Right lobe of liver (tissue), 6 donors: ENCODE measurements at regions not wholly inside any gene's neighbourhood (a gene's known extent, or its start where the extent isn't known, plus 50 kb on each side); places are given as distances from the start of the nearest gene placed in this dataset.

Experiments used
- ATAC-seq, 4 donors: fragments of 200-7000 bp; cut with Tn5 transposase; one replicate each; pipeline ENCODE4 v1.9.1; 2020; ENCODE audit warnings: mild to moderate bottlenecking in 4 of 4, moderate library complexity in 4 of 4
- DNase-seq, 3 donors: peaks; one replicate each; pipeline ENCODE4 v3.0.0-alpha.2; 2020
- H3K27ac ChIP-seq, 3 donors: fragments of 200-600 bp; one replicate each; pipeline ENCODE4 v1.8.0; 2022
- H3K27me3 ChIP-seq, 2 donors: fragments of 200-600 bp; one replicate each; pipeline ENCODE4 v1.8.0; 2022
- H3K36me3 ChIP-seq, 4 donors: fragments of 200-600 bp; sonication (generic) in 1 of 4; one replicate each; pipeline versions ENCODE4 v1.5.1 to v1.8.0; 2017 to 2022; ENCODE audit warnings: control low read depth in 1 of 4
- H3K4me1 ChIP-seq, 4 donors: fragments of 200-600 bp; sonication (generic) in 1 of 4; one replicate each; pipeline versions ENCODE4 v1.5.1 to v1.8.0; 2017 to 2022; ENCODE audit warnings: control low read depth in 1 of 4
- H3K4me3 ChIP-seq, 3 donors: fragments of 200-600 bp; one replicate each; pipeline ENCODE4 v1.8.0; 2022
- H3K9me3 ChIP-seq, 4 donors: fragments of 200-600 bp; sonication (generic) in 1 of 4; one replicate each; pipeline versions ENCODE4 v1.5.1 to v1.8.0; 2017 to 2022; ENCODE audit warnings: control low read depth in 1 of 4
- POLR2A ChIP-seq: fragments of 450-650 bp; IDR thresholded peaks from one replicate; pipeline ENCODE4 v1.6.1; 2017; ENCODE audit warnings: antibody characterized with exemption, mild to moderate bottlenecking
- WGBS: methylation state at CpG from one replicate; pipeline ENCODE4 v1.1.6; 2018; ENCODE audit warnings: low coverage, low lambda C conversion rate; ENCODE audit not compliant: insufficient coverage; ENCODE audit errors: missing lambda C conversion rate; 5-methylcytosine and 5-hydroxymethylcytosine counted together
- intact Hi-C, 2 donors: fragments of 100-400 bp; cut with DNase I; formaldehyde crosslinking; loops; one replicate each; pipeline versions ENCODE4 v1.11.2 to v1.14.1; 2022
- TF ChIP-seq, protein P1 (sequence below), 4 donors: fragments of 200-600 bp in 3 of 4; fragments of 450-650 bp in 1 of 4; IDR thresholded peaks; one replicate each; pipeline versions ENCODE4 v1.5.1 to v1.8.0; 2016 to 2022; ENCODE audit warnings: antibody characterized with exemption in 4 of 4, mild to moderate bottlenecking in 2 of 4
- donor health status: DM: no; HTN: yes; CAD: no.
- donor health status: DM: no; HTN: no; CAD: no.
- donor health status: DM: no; HTN: no; CAD: no.
- donor health status: DM: no; HTN: yes; CAD: no.
- donor health status: DM: no; HTN: yes; CAD: no.

DNA sequence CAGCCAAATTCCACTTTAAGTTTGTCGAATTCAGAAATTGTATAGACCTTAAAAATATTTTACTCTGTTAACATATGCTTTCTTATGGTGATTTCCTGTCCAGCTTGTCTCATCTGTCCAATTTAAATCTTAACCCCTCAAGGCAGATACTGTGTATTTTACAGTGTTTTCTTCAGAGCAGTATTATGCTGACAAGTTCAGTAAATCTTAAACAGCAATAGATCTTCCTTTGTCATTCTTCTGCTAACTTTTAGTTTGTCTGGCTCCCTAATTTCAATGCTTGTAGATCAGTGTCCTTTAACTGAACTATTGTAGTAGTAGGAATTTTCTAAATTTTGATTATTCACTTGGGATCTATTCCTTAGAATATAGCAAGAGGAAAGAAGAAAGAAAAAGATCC, 52.8 kb upstream of the MEIS1 start:
- DNase-seq = no peak
- WGBS = 55% methylated on average over 1 of the region's 1 CpG
- ATAC-seq = no peak
- TF ChIP-seq, protein P1, sequence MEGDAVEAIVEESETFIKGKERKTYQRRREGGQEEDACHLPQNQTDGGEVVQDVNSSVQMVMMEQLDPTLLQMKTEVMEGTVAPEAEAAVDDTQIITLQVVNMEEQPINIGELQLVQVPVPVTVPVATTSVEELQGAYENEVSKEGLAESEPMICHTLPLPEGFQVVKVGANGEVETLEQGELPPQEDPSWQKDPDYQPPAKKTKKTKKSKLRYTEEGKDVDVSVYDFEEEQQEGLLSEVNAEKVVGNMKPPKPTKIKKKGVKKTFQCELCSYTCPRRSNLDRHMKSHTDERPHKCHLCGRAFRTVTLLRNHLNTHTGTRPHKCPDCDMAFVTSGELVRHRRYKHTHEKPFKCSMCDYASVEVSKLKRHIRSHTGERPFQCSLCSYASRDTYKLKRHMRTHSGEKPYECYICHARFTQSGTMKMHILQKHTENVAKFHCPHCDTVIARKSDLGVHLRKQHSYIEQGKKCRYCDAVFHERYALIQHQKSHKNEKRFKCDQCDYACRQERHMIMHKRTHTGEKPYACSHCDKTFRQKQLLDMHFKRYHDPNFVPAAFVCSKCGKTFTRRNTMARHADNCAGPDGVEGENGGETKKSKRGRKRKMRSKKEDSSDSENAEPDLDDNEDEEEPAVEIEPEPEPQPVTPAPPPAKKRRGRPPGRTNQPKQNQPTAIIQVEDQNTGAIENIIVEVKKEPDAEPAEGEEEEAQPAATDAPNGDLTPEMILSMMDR (IDR thresholded peaks at IDR 0.05) = no peak
- no peak for TF ChIP-seq POLR2A
- H3K27me3 ChIP-seq = no peaks in the 10 kb centered on the region
- H3K4me1 ChIP-seq = no peaks in the 10 kb centered on the region
- no peak overlapping the region for H3K4me3 ChIP-seq
- intact Hi-C loops = no loop called here
- H3K36me3 ChIP-seq = no peaks in the 10 kb centered on the region
- no peaks in the 10 kb centered on the region for H3K9me3 ChIP-seq
- H3K27ac ChIP-seq = no peak overlapping the region

DNA sequence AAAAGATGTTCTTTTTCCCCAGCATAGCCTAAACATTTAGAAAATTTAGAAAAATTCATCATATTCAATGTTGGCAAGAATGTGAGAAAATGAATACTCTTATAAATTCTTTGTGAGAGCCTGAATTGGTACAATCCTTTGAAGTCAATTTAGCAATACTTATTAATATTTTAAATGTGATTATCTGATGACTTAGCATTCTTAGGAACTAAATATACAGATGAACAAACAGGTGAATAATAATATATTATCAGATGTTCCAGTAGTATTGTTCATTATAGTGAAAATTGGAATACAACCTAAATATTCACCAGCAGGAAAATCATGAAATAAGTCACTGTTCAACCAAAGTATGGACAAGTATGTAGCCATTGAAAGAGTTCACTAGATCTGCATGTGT, 55.5 kb upstream of the MEIS1 start:
- intact Hi-C loops = no loop called here
- ATAC-seq = no peak
- TF ChIP-seq POLR2A = no peak
- TF ChIP-seq, protein P1 (IDR thresholded peaks at IDR 0.05) = no peak

DNA sequence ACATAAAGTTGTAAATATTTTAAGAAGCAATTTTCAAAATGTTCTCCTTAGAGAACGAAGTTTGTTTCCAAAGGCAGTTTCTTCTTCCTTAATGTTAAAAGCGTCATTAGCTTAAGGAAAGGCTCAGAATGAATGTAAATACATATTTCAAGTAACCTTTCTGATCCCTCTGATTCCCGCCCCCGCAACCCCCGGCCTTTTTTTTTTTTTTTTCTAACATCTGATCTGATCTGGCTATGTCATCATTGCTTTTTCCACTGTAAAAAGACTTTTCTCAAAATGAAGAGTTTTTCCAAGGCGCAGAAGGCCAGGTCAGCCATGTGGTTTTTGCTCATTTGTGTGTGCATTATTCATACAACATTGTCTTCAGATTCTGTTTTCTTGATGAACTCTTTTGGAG, 57.1 kb upstream of the MEIS1 start:
- Histone ChIP-seq H3K27ac (no peak overlapping the region), H3K9me3 (no peaks in the 10 kb centered on the region), H3K4me1 (no peaks in the 10 kb centered on the region), H3K36me3 (no peaks in the 10 kb centered on the region), H3K27me3 (no peaks in the 10 kb centered on the region), H3K4me3 (no peak overlapping the region)
- ATAC-seq = no peak
- WGBS = 79% methylated on average over 6 of the region's 6 CpGs
- DNase-seq = no peak
- TF ChIP-seq, protein P1 (IDR thresholded peaks at IDR 0.05) = no peak
- no peak for TF ChIP-seq POLR2A
- intact Hi-C loops = no loop called here

More for the DNA sequence above, 55.5 kb upstream of the MEIS1 start:
- no peak for DNase-seq
- H3K4me3 ChIP-seq = no peak overlapping the region
- H3K36me3 ChIP-seq = no peaks in the 10 kb centered on the region
- no peaks in the 10 kb centered on the region for H3K9me3 ChIP-seq
- H3K4me1 ChIP-seq = no peaks in the 10 kb centered on the region
- no peak overlapping the region for H3K27ac ChIP-seq
- H3K27me3 ChIP-seq = no peaks in the 10 kb centered on the region

DNA sequence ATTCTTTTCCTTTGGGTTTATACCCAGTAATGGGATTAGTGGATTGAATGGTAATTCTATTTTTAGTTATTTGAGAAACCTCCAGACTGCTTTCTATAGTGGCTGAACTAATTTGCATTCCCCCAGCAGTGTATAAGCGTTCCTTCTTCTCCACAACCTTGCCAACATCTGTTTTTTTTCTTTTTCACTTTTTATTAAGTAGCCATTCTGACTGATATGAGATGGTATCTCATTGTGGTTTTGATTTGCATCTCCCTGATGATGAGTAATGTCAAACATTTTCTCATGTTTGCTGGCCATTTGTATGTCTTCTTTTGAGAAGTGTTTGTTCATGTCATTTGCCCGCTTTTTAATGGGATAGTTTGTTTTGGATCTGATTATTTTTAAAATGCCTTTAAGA, 64.1 kb upstream of the MEIS1 start:
- Histone ChIP-seq H3K36me3 (no peaks in the 10 kb centered on the region), H3K27ac (no peak overlapping the region), H3K4me3 (no peak overlapping the region), H3K4me1 (no peaks in the 10 kb centered on the region), H3K27me3 (no peaks in the 10 kb centered on the region), H3K9me3 (no peaks in the 10 kb centered on the region)
- 56% methylated on average over 2 of the region's 2 CpGs for WGBS
- intact Hi-C loops = no loop called here
- no peak for TF ChIP-seq POLR2A
- TF ChIP-seq, protein P1 (IDR thresholded peaks at IDR 0.05) = no peak
- no peak for ATAC-seq
- no peak for DNase-seq

DNA sequence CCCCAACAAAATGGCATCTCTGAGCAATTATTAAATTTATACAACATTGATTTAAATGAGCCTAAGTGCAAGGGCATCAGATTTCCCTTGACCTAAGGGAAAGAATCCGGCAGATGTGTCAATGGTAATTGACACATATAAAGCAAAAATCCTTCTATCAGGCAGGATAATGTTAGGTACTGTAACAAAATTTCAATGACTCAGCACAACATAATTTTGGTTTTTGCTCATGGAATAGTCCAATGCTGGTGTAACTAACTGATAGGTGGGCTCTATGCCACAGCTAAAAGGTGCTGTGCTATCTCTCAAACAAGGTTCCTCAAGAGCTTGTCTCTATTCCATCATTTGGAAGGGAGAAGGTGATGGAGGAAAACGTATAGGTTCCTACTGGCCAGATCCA, 68.3 kb upstream of the MEIS1 start:
- Histone ChIP-seq H3K9me3 (no peaks in the 10 kb centered on the region), H3K4me1 (no peaks in the 10 kb centered on the region), H3K4me3 (no peak overlapping the region), H3K36me3 (no peaks in the 10 kb centered on the region), H3K27ac (no peak overlapping the region), H3K27me3 (no peaks in the 10 kb centered on the region)
- TF ChIP-seq, protein P1 (IDR thresholded peaks at IDR 0.05) = no peak
- TF ChIP-seq POLR2A = no peak
- intact Hi-C loops = no loop called here
- no peak for DNase-seq
- no peak for ATAC-seq
- 41% methylated on average over 2 of the region's 2 CpGs for WGBS
